ENCODE measurements at regions not wholly inside any gene's neighbourhood (a gene's known extent, or its start where the extent isn't known, plus 50 kb on each side); places are given as distances from the start of the nearest gene placed in this dataset.

- Histone ChIP-seq H3K4me1 (ENCODE audit: insufficient read depth, low read length, poor library complexity, severe bottlenecking) (no peaks in the 10 kb centered on the region), H3K79me2 (ENCODE audit: insufficient read depth, low read length) (no peaks in the 10 kb centered on the region), H3K9me2 (replicated peaks; ENCODE audit: low read depth, low read length) (no peaks in the 10 kb centered on the region), H4K20me1 (ENCODE audit: insufficient read depth, low read length, poor library complexity, severe bottlenecking) (no peaks in the 10 kb centered on the region), H3K36me3 (ENCODE audit: insufficient read depth, low read length) (no peaks in the 10 kb centered on the region), H3K4me2 (ENCODE audit: low read depth, low read length, poor library complexity, severe bottlenecking) (no peak overlapping the region), H2AFZ (ENCODE audit: low read length) (no peak overlapping the region), H3K4me3 (ENCODE audit: low read length, poor library complexity, severe bottlenecking) (no peak overlapping the region), H3K9ac (ENCODE audit: low read depth, low read length, poor library complexity, severe bottlenecking) (no peak overlapping the region), H3F3A (ENCODE audit: low read depth) (no peaks in the 10 kb centered on the region), H3K27me3 (ENCODE audit: insufficient read depth, low read length, poor library complexity, severe bottlenecking) (no peaks in the 10 kb centered on the region), H3K9me3 (ENCODE audit: insufficient read depth, low read depth, low read length) (no peaks in the 10 kb centered on the region)
- TF ChIP-seq EZH2phosphoT487 (IDR thresholded peaks at IDR 0.05; ENCODE audit: borderline replicate concordance): no peak
- TF ChIP-seq CTCF (conservative IDR thresholded peaks at IDR 0.05; ENCODE audit: low read length): no peak
Observed at GRCh38 chr10:57247271-57247670, 886.2 kb upstream of the ZWINT start.

- TF ChIP-seq CTCF (conservative IDR thresholded peaks at IDR 0.05; ENCODE audit: low read length): no peak
- TF ChIP-seq EZH2phosphoT487 (IDR thresholded peaks at IDR 0.05; ENCODE audit: borderline replicate concordance): no peak
- Histone ChIP-seq H3K27me3 (ENCODE audit: insufficient read depth, low read length, poor library complexity, severe bottlenecking) (no peaks in the 10 kb centered on the region), H3K9me3 (ENCODE audit: insufficient read depth, low read depth, low read length) (no peaks in the 10 kb centered on the region), H4K20me1 (ENCODE audit: insufficient read depth, low read length, poor library complexity, severe bottlenecking) (no peaks in the 10 kb centered on the region), H3F3A (ENCODE audit: low read depth) (no peaks in the 10 kb centered on the region), H3K4me2 (ENCODE audit: low read depth, low read length, poor library complexity, severe bottlenecking) (no peak overlapping the region), H3K36me3 (ENCODE audit: insufficient read depth, low read length) (no peaks in the 10 kb centered on the region), H2AFZ (ENCODE audit: low read length) (no peak overlapping the region), H3K4me1 (ENCODE audit: insufficient read depth, low read length, poor library complexity, severe bottlenecking) (no peaks in the 10 kb centered on the region), H3K4me3 (ENCODE audit: low read length, poor library complexity, severe bottlenecking) (no peak overlapping the region), H3K9me2 (replicated peaks; ENCODE audit: low read depth, low read length) (no peaks in the 10 kb centered on the region), H3K79me2 (ENCODE audit: insufficient read depth, low read length) (no peaks in the 10 kb centered on the region), H3K9ac (ENCODE audit: low read depth, low read length, poor library complexity, severe bottlenecking) (no peak overlapping the region)
Observed at GRCh38 chr10:57225920-57226319, 864.9 kb upstream of the ZWINT start.

GRCh38 chr10:57224811-57225210 lies 863.8 kb upstream of the ZWINT start:
- Histone ChIP-seq H2AFZ (ENCODE audit: low read length) (no peak overlapping the region), H3K4me2 (ENCODE audit: low read depth, low read length, poor library complexity, severe bottlenecking) (no peak overlapping the region), H3K9ac (ENCODE audit: low read depth, low read length, poor library complexity, severe bottlenecking) (no peak overlapping the region), H3K4me3 (ENCODE audit: low read length, poor library complexity, severe bottlenecking) (no peak overlapping the region), H3K9me2 (replicated peaks; ENCODE audit: low read depth, low read length) (no peaks in the 10 kb centered on the region), H4K20me1 (ENCODE audit: insufficient read depth, low read length, poor library complexity, severe bottlenecking) (no peaks in the 10 kb centered on the region), H3K9me3 (ENCODE audit: insufficient read depth, low read depth, low read length) (no peaks in the 10 kb centered on the region), H3K36me3 (ENCODE audit: insufficient read depth, low read length) (no peaks in the 10 kb centered on the region), H3K27me3 (ENCODE audit: insufficient read depth, low read length, poor library complexity, severe bottlenecking) (no peaks in the 10 kb centered on the region), H3F3A (ENCODE audit: low read depth) (no peaks in the 10 kb centered on the region), H3K4me1 (ENCODE audit: insufficient read depth, low read length, poor library complexity, severe bottlenecking) (no peaks in the 10 kb centered on the region), H3K79me2 (ENCODE audit: insufficient read depth, low read length) (no peaks in the 10 kb centered on the region)
- TF ChIP-seq CTCF (conservative IDR thresholded peaks at IDR 0.05; ENCODE audit: low read length) (no peak), EZH2phosphoT487 (IDR thresholded peaks at IDR 0.05; ENCODE audit: borderline replicate concordance) (no peak)
